ENCODE measurements at regions not wholly inside any gene's neighbourhood (a gene's known extent, or its start where the extent isn't known, plus 50 kb on each side); places are given as distances from the start of the nearest gene placed in this dataset.

DNA sequence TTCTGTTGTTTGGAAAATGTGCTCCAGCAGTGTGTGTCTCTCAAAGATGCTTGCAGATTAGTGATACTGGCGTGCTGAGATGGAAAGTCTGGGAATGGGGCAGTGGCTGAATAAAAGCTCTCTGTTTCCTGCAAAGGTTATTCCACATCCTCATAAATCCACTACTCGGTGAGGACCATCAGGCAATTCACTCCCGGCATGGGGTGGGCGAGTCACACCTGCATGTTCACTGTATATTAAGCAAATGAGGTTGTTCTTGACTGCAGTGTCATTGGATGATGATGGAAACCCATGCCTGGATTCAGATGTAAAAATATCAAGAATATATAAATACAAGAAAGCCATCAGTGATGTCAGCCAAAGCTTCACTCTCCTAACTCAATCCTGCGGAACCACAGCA is 65.4 kb upstream of the DSCAM start:
- no peak for TF ChIP-seq CTCF (IDR thresholded peaks at IDR 0.05; ENCODE audit: poor library complexity, severe bottlenecking)
- no peak for TF ChIP-seq POLR2AphosphoS5 (IDR thresholded peaks at IDR 0.05)
- TF ChIP-seq EZH2 (IDR thresholded peaks at IDR 0.05; ENCODE audit: borderline replicate concordance, insufficient read depth, low read length, poor library complexity, severe bottlenecking), result no peak
- no peak for TF ChIP-seq RAD21 (conservative IDR thresholded peaks at IDR 0.05)
- TF ChIP-seq SMC3 (conservative IDR thresholded peaks at IDR 0.05; ENCODE audit: poor library complexity), result no peak
